Activated T-helper 17 cell treated with anti-CD3 and anti-CD28 coated beads, Interleukin-2, amount 50 U/mL, for 72 hours (primary cell): ENCODE measurements at regions not wholly inside any gene's neighbourhood (a gene's known extent, or its start where the extent isn't known, plus 50 kb on each side); places are given as distances from the start of the nearest gene placed in this dataset.

Experiments used
- ATAC-seq: fragments of 150-1000 bp; cut with Tn5 transposase; replicated peaks from 2 replicates; pipeline ENCODE4 v1.10.0; 2021; ENCODE audit warnings: mild to moderate bottlenecking, moderate library complexity
- H3K27ac Mint-ChIP-seq: one replicate; pipeline ENCODE4 v1.8.0; 2022; ENCODE audit warnings: mixed read lengths
- H3K27me3 Mint-ChIP-seq: one replicate; pipeline ENCODE4 v1.8.0; 2022; ENCODE audit warnings: mixed read lengths
- H3K36me3 Mint-ChIP-seq: one replicate; pipeline ENCODE4 v1.8.0; 2022; ENCODE audit warnings: low read depth, mild to moderate bottlenecking, mixed read lengths
- H3K4me1 Mint-ChIP-seq: one replicate; pipeline ENCODE4 v1.8.0; 2022; ENCODE audit warnings: mixed read lengths
- H3K4me3 Mint-ChIP-seq: one replicate; pipeline ENCODE4 v1.8.0; 2022; ENCODE audit warnings: mild to moderate bottlenecking, mixed read lengths
- H3K9me3 Mint-ChIP-seq: one replicate; pipeline ENCODE4 v1.8.0; 2022; ENCODE audit warnings: mixed read lengths

DNA sequence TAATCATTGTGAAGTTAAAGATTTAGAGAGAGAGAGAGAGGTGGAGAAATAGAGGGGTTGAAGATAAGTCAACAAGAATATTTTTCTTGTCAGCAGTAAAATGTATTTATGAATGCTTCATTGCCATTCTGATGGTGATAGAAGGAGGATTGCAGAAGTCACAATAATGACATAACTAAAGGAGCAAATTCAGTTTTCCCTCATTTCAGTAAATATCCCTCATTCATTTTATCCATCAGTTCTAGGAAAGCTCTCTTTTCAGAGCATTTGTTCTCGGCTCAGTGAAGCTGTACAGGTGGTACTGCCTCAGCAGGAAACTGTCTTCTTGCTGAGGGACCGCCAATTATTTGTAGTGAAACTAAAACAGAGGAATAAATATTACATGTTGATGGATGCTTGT is 681.4 kb downstream of the CETN3 start:
- Mint-ChIP-seq H3K4me3 (no peak overlapping the region), H3K9me3 (peaks cover 10% of the 10 kb centered on the region), H3K4me1 (no peaks in the 10 kb centered on the region), H3K27me3 (no peaks in the 10 kb centered on the region), H3K27ac (no peak overlapping the region), H3K36me3 (no peaks in the 10 kb centered on the region)
- ATAC-seq = no peak

DNA sequence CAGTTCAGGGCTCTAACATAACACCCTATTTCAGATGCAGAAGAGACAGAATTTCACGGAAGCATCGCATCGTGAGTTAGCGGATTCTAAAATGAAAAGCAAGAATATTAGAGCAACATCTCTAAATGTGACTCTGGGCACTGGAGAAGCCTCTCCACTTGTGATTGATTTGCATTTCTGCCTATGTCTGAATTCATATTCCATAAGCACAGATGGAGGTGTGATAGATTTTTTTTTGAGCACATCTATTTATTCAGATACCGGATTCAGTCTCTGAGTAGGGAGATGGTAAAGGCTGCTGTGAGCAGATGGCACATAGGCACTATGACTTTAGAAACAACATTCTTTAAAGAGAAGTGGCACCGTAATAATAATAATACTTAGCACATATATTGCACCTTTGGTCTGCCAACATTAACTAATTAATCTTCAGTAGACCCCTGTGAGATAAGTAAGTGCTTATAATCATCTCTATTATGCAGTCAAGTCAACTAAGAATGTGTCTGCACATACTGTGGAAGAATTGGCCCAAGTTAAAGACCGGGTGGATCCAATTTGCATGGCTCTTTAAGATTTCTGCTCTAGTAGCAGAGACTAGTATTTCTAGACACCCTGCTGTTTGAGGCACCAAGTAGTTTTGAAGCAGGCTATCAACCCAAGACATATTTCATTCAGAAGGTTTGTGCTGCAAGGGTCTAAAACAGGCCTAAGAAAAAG is 685.0 kb downstream of the CETN3 start:
- Mint-ChIP-seq H3K4me1 (no peaks in the 10 kb centered on the region), H3K36me3 (no peaks in the 10 kb centered on the region), H3K9me3 (peaks cover 10% of the 10 kb centered on the region), H3K4me3 (no peak overlapping the region), H3K27ac (no peak overlapping the region), H3K27me3 (no peaks in the 10 kb centered on the region)
- ATAC-seq = no peak

DNA sequence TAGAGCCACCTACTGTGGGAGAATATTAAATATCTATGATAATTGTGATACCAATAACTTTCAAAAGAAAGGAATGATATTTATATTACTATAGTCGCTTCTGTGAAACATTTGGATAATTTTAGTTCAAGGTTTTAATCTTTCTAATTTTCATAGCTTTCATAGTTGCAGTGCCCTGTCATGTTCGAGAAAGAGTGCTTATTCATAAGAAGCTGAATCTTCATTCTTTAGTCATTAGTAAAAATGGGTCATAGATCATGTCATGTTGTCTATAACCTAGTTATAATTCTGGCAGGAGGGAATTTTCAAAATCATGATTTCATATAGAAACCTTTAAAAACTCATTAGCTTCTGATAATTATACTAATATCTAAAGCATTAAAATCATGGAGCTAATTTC is 685.6 kb downstream of the CETN3 start:
- Mint-ChIP-seq H3K27me3 (no peaks in the 10 kb centered on the region), H3K4me3 (no peak overlapping the region), H3K36me3 (no peaks in the 10 kb centered on the region), H3K9me3 (peaks cover 10% of the 10 kb centered on the region), H3K4me1 (no peaks in the 10 kb centered on the region), H3K27ac (no peak overlapping the region)
- ATAC-seq = no peak

DNA sequence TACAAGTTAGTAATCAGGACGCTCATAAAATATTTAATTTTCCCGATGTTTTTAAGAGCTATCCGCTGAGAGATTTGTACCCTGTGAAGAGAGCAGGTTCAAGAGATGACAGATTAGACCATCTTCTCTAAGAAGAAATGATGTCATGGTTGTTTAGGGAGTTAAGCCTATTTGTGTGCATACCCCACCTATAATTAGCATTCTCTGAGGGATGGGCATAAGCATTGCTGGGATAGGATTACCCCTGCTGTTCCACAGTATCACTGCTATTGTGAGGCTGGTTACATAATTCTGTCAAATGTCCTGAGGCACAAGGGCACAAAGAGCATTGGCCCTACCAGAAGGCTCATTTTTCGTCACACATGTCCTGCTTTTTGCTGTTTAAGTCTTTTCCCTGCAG is 687.0 kb downstream of the CETN3 start:
- no peak for ATAC-seq
- Mint-ChIP-seq H3K27ac (no peak overlapping the region), H3K4me3 (no peak overlapping the region), H3K9me3 (peaks cover 10% of the 10 kb centered on the region), H3K4me1 (no peaks in the 10 kb centered on the region), H3K36me3 (no peaks in the 10 kb centered on the region), H3K27me3 (no peaks in the 10 kb centered on the region)

DNA sequence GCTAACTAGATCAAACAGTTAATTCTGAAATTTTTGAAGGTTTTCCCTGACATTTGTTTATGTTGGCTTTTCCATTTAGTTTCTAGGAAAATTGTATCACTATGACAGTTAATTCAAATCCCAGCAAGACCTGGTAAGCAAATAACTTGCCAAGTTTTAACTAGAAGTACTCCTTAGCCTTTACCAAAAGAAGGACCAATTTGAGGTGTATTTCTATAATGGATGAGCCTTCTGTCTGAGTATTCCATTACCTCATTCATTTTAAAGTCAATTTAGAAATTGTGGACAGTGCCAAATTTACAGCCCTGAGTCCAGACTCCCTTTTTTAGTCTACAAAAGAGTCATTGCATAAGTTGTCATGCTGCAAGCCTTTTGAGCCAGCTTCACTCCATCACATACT is 687.6 kb downstream of the CETN3 start:
- Mint-ChIP-seq H3K9me3 (peaks cover 10% of the 10 kb centered on the region), H3K36me3 (no peaks in the 10 kb centered on the region), H3K27me3 (no peaks in the 10 kb centered on the region), H3K4me3 (no peak overlapping the region), H3K27ac (no peak overlapping the region), H3K4me1 (no peaks in the 10 kb centered on the region)
- ATAC-seq = no peak

DNA sequence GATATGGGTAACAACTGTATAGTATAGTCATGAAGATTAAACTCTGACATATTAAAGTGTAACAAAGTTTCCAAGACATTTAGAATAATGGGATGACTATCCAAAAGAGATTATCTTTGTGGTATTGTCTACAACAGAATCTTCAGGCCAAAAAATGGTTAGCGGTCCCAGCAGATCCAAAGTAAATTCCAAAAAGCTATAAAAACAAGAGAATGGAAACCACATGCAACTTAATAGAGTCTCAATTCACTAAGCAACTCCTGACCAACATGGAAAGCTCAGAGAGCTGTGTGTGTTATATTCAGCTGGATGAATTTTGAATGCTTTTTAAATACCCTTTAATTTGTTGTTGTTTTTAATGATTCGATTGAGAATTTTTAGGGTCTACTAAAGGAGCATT is 688.2 kb downstream of the CETN3 start:
- no peaks in the 10 kb centered on the region for H3K4me1 Mint-ChIP-seq
- peaks cover 7% of the 10 kb centered on the region for H3K9me3 Mint-ChIP-seq
- H3K27ac Mint-ChIP-seq = no peak overlapping the region
- H3K27me3 Mint-ChIP-seq = no peaks in the 10 kb centered on the region
- no peak for ATAC-seq
- no peak overlapping the region for H3K4me3 Mint-ChIP-seq
- no peaks in the 10 kb centered on the region for H3K36me3 Mint-ChIP-seq

DNA sequence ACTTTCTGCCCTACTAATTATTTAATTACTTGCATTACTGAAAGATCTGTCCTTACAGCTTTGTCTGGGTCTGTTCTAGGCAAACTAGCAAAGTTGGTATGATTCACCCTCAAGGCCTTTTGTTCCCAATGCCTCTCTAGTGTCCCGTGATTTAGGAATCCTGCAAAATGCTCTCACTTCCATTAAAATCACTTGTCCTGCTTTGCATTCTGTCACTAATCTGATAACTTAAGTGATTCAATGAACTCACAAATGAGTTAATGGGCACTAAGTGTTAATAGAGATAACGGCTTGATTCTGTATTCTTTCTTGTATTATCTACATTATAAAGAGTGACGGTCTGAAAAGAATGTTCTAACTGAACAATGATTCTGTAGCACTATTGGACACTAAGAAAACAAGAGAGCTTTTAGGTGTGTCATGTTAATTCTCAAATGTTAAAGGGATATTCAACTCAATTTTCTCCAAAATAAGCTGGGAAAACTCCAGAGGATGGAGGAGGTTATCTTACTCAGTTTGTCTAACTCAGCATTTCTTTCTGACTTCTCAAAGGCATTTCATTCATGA is 697.3 kb downstream of the CETN3 start:
- H3K27me3 Mint-ChIP-seq = no peaks in the 10 kb centered on the region
- no peaks in the 10 kb centered on the region for H3K4me1 Mint-ChIP-seq
- no peak overlapping the region for H3K4me3 Mint-ChIP-seq
- no peaks in the 10 kb centered on the region for H3K36me3 Mint-ChIP-seq
- no peak for ATAC-seq
- no peak overlapping the region for H3K27ac Mint-ChIP-seq
- H3K9me3 Mint-ChIP-seq = peaks cover 8% of the 10 kb centered on the region

DNA sequence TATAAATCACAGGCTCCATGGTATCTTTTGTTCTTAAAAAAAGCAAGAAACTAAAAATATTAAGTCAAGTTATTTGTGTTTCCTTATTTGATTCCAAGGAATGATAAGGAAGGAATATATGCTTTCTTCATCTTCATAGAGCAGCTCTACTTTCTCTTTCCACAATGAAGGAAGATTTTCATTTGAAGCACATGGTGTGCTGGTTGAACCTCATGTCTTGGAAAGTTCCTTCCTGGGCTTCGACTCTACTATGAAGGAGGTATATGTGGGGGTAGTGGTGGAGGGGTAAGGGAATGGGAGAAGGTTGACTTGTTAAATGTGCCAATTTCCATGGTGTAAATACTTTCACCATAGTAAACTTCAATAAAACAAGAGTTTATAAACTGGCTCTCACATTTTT is 698.0 kb downstream of the CETN3 start:
- Mint-ChIP-seq H3K9me3 (peaks cover 8% of the 10 kb centered on the region), H3K4me3 (no peak overlapping the region), H3K36me3 (no peaks in the 10 kb centered on the region), H3K27ac (no peak overlapping the region), H3K4me1 (no peaks in the 10 kb centered on the region), H3K27me3 (no peaks in the 10 kb centered on the region)
- no peak for ATAC-seq

DNA sequence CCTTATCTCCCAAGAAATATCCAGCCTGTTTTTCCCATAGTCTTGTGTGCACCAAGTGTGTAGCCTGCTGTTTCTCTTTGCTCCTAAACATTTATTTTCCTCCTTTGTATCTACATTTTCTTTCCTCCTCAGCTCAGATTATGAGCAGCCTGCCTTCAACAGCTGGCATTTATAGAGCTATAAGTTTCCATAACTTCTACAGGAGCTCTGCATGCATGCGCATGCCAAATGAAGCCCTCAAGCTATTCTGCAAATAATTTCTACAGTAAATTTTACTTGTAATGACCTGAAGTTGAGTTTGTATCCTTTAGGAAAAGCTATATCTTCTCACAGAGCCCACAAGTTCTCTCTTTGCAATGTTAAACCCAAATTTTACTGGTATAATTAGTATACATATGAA is 699.5 kb downstream of the CETN3 start:
- Mint-ChIP-seq H3K27me3 (no peaks in the 10 kb centered on the region), H3K27ac (no peak overlapping the region), H3K4me1 (no peaks in the 10 kb centered on the region), H3K4me3 (no peak overlapping the region), H3K36me3 (no peaks in the 10 kb centered on the region), H3K9me3 (peaks cover 10% of the 10 kb centered on the region)
- no peak for ATAC-seq

DNA sequence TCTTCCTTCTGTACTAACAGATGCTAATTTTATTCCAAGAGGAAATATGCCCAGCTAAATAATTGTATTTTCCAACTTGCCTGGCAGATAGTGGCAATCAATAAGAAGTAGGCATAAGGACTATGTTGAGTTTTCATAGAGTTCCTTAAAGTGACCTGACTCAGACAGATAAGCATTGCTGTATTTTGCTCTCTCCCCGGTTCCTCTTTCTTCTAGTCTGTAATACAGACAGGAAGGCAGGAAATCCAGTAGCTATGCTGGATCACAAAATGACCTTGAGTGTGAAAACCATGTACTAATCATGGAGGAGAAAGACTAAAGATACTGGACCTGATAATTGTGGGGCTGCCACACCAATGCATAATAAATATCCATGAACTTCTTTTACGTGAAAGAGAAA is 701.7 kb downstream of the CETN3 start:
- H3K4me1 Mint-ChIP-seq = no peaks in the 10 kb centered on the region

DNA sequence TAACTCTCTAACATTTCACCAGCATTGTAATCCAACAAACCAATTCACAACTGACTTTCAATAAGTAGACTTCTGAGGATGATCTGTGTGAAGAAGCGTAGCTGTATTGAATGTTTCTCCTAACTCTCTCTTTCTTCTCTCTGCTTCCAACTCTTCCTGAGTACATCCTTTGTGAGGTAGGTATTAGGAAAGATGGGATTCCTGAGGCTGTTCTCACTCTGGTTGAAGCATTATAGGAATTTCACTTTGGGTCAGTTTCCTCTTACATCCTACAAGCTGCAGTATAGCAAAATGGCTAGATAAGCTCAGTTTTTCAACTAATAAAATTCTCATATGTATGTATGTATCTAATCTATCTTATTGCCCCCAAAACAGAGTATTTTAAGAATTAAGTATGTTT is 702.8 kb downstream of the CETN3 start:
- no peak overlapping the region for H3K4me3 Mint-ChIP-seq
- no peaks in the 10 kb centered on the region for H3K36me3 Mint-ChIP-seq
- no peaks in the 10 kb centered on the region for H3K27me3 Mint-ChIP-seq
- peaks cover 10% of the 10 kb centered on the region for H3K9me3 Mint-ChIP-seq
- ATAC-seq = no peak
- H3K4me1 Mint-ChIP-seq = no peaks in the 10 kb centered on the region
- H3K27ac Mint-ChIP-seq = no peak overlapping the region

More for the DNA sequence above, 701.7 kb downstream of the CETN3 start:
- Mint-ChIP-seq H3K27ac (no peak overlapping the region), H3K9me3 (peaks cover 10% of the 10 kb centered on the region), H3K36me3 (no peaks in the 10 kb centered on the region), H3K27me3 (no peaks in the 10 kb centered on the region), H3K4me3 (no peak overlapping the region)
- ATAC-seq = no peak

DNA sequence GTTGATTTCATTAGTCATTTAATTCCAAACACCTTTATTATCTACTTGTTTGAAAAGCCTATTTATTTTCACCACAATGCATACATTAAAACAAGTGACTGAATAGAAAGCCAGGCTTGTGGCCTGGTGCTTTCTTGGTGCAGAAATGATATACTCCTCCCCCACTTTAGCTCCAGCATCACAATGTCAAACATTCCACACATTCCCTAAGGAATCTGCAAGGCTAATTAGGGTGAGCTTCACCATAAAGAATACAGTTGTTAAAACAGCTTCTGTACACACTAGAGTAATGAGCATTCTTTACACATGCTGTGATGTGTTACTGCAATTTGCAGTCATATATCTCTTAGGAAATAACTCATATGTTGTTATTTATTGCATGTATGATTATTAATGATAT is 705.7 kb downstream of the CETN3 start:
- Mint-ChIP-seq H3K36me3 (no peaks in the 10 kb centered on the region), H3K27ac (no peak overlapping the region), H3K9me3 (peaks cover 10% of the 10 kb centered on the region), H3K4me1 (no peaks in the 10 kb centered on the region), H3K27me3 (no peaks in the 10 kb centered on the region), H3K4me3 (no peak overlapping the region)
- ATAC-seq = no peak

DNA sequence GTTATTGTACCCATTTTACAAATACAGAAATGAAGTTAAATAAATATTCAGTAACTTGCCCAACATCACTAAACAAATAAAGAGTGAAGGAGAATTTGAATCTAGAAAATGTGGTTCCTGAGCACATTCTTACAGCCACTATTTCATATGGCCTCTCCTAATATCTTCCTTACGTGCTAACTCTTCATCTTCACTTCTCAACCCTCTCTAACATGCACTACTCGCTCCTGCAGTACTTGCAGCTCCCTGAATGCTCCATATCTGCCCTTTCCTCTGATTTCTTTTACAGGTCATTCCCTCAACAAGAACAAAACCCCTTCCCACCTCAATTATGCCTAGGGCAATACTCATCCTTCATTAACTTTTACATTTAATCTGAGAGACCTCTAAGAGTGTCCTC is 711.5 kb downstream of the CETN3 start:
- Mint-ChIP-seq H3K27ac (no peak overlapping the region), H3K27me3 (no peaks in the 10 kb centered on the region), H3K36me3 (no peaks in the 10 kb centered on the region), H3K4me1 (no peaks in the 10 kb centered on the region), H3K9me3 (peaks cover 4% of the 10 kb centered on the region), H3K4me3 (no peak overlapping the region)
- ATAC-seq = no peak

DNA sequence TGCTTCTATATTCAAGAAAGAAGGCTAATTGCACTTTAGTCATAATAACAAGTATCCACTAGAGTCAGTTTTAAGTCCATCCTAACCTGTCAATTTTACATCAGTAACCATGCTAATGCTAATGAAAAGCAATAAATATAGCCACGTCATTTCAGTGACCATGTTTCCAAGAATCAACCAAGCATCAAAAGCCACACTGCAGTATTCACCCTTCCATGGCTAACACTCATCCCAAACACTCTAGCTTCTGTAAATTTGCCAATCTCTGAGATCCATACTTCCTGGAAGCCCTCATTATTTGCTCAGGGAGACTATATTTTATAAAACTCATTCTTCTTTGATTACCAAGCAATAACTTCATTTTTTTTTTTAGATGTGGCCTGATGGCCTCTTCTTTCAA is 712.0 kb downstream of the CETN3 start:
- Mint-ChIP-seq H3K4me1 (no peaks in the 10 kb centered on the region), H3K27ac (no peak overlapping the region), H3K27me3 (no peaks in the 10 kb centered on the region), H3K9me3 (peaks cover 4% of the 10 kb centered on the region), H3K36me3 (no peaks in the 10 kb centered on the region), H3K4me3 (no peak overlapping the region)
- ATAC-seq = no peak

DNA sequence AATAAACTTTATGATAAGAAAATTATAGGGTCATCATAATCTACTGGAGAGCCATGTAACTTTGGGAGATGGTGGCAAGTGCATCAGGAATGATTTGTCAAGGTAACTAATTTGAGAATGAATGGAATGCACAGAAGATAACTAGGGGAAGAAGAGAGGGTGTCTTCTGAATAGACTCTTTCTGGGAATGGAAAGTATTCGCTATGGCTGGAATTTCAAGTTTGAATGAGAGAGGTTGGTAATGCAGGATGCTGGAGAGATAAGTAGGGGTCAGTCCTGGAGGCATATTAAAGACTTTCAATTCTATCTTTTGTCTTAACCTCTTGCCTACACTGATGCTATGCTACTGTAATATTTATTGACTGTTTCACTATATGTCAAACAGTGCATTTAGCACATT is 714.2 kb downstream of the CETN3 start:
- H3K9me3 Mint-ChIP-seq = peaks cover 4% of the 10 kb centered on the region
- ATAC-seq = no peak
- no peaks in the 10 kb centered on the region for H3K36me3 Mint-ChIP-seq

More for the DNA sequence above, 714.2 kb downstream of the CETN3 start:
- Mint-ChIP-seq H3K4me1 (no peaks in the 10 kb centered on the region), H3K27ac (no peak overlapping the region), H3K27me3 (no peaks in the 10 kb centered on the region), H3K4me3 (no peak overlapping the region)
